ENCODE measurements at regions not wholly inside any gene's neighbourhood (a gene's known extent, or its start where the extent isn't known, plus 50 kb on each side); places are given as distances from the start of the nearest gene placed in this dataset.
"Not testable (repeated sequence)": the region's sequence is repeated elsewhere in the genome, so short reads cannot be mapped to it uniquely, and the experiment has no call there.

- FAIRE-seq: not testable (repeated sequence)
- H3K9me3 ChIP-seq (ENCODE audit: insufficient read depth in 2 of 2, low read depth in 1 of 2, low read length in 1 of 2): peaks cover 7 to 29% of the 10 kb centered on the region in 2 experiments; a peak in 3 of 4 replicates
- 90% methylated on average over 17 of the region's 29 CpGs; no CpG with 5 or more reads in 1 of the 2 experiments for WGBS, 2 experiments (ENCODE audit: extremely low coverage in 1 of 2, insufficient coverage in 1 of 2, insufficient read length in 1 of 2, insufficient replicate concordance in 2 of 2, low coverage in 1 of 2, low lambda C conversion rate in 2 of 2, missing lambda C conversion rate in 1 of 2)
These were observed 141.0 kb downstream of the RTP5 start for GRCh38 chr2:242010252-242011166.

More at GRCh38 chr2:242010252-242011166, 141.0 kb downstream of the RTP5 start:
- H4K20me1 ChIP-seq (replicated peaks in 1 of 2; ENCODE audit: control insufficient read depth in 1 of 2, insufficient read depth in 2 of 2, low read length in 2 of 2); H3K9ac ChIP-seq (replicated peaks in 1 of 4; ENCODE audit: extremely low read depth in 1 of 4, low read depth in 3 of 4, low read length in 3 of 4); H3K14ac ChIP-seq (ENCODE audit: insufficient read length); H3K27ac ChIP-seq (ENCODE audit: low read depth, low read length); H2BK20ac ChIP-seq (ENCODE audit: low read length); H4K8ac ChIP-seq (ENCODE audit: extremely low read depth, insufficient read depth, low read length); H3K4me1 ChIP-seq (replicated peaks in 1 of 4; ENCODE audit: control insufficient read depth in 3 of 4, insufficient read depth in 4 of 4, low read length in 3 of 4); H3K4me2 ChIP-seq (ENCODE audit: insufficient read depth in 1 of 2, low read depth in 2 of 2, low read length in 2 of 2); H4K91ac ChIP-seq (replicated peaks; ENCODE audit: insufficient read length, low read length); H2AFZ ChIP-seq (ENCODE audit: low read length); H3K23me2 ChIP-seq (ENCODE audit: low read depth, low read length); H2BK15ac ChIP-seq (ENCODE audit: low read length); H2BK120ac ChIP-seq (replicated peaks; ENCODE audit: low read depth, low read length); H3K23ac ChIP-seq (ENCODE audit: insufficient read length); H3K79me2 ChIP-seq (ENCODE audit: control insufficient read depth in 1 of 2, insufficient read depth in 2 of 2, low read length in 2 of 2); H3K4ac ChIP-seq (replicated peaks; ENCODE audit: insufficient read length, low read depth, low read length); H4K5ac ChIP-seq (ENCODE audit: insufficient read length, low read depth, low read length); H2BK5ac ChIP-seq (ENCODE audit: low read depth, low read length); H3K79me1 ChIP-seq (ENCODE audit: low read depth, low read length); POLR2A ChIA-PET (ENCODE audit: partially characterized antibody); DNase-seq (ENCODE audit: low read depth in 1 of 2, low spot score in 2 of 2); H3K27me3 ChIP-seq (replicated peaks in 1 of 4; ENCODE audit: control insufficient read depth in 3 of 4, extremely low read depth in 1 of 4, insufficient read depth in 3 of 4, low read length in 3 of 4); H2BK12ac ChIP-seq (ENCODE audit: low read depth, low read length); H3K56ac ChIP-seq (replicated peaks; ENCODE audit: insufficient read length, low read depth, low read length); H2AK5ac ChIP-seq (ENCODE audit: low read depth, low read length); CTCF ChIA-PET (ENCODE audit: partially characterized antibody); H3K18ac ChIP-seq (ENCODE audit: extremely low read depth, low read length); H3K4me3 ChIP-seq (ENCODE audit: extremely low read depth in 1 of 4, insufficient read depth in 2 of 4, low read depth in 3 of 4, low read length in 4 of 4); H3K36me3 ChIP-seq (ENCODE audit: control insufficient read depth in 2 of 4, insufficient read depth in 4 of 4, low read length in 3 of 4): not testable (repeated sequence)

All from H1 (cell line).